Smooth muscle cell (in vitro differentiated cells): ENCODE measurements at regions not wholly inside any gene's neighbourhood (a gene's known extent, or its start where the extent isn't known, plus 50 kb on each side); places are given as distances from the start of the nearest gene placed in this dataset.

Source experiments
- DNase-seq: peaks from one replicate; lab custom pipeline; 2025; ENCODE audit not compliant: unreplicated experiment; lab: John Stamatoyannopoulos, UW
- H2AFZ ChIP-seq: fragments of 200-600 bp; sonication (generic); 2 replicates; pipeline ENCODE4 v1.6.0; 2016; ENCODE audit warnings: antibody characterized with exemption, low read depth, mild to moderate bottlenecking
- H3F3A ChIP-seq: fragments of 200-600 bp; sonication (generic); 2 replicates; pipeline ENCODE4 v1.6.0; 2017; ENCODE audit warnings: antibody characterized with exemption, low read depth
- H3K27ac ChIP-seq: fragments of 200-600 bp; sonication (generic); 2 replicates; pipeline ENCODE4 v1.5.1; 2016; ENCODE audit warnings: low read depth, mild to moderate bottlenecking
- H3K27me3 ChIP-seq: fragments of 200-600 bp; sonication (generic); 2 replicates; pipeline ENCODE4 v1.6.1; 2016; ENCODE audit warnings: low read depth, mild to moderate bottlenecking
- H3K36me3 ChIP-seq: fragments of 200-600 bp; sonication (generic); 2 replicates; pipeline ENCODE4 v1.5.1; 2016; ENCODE audit warnings: low read depth
- H3K4me1 ChIP-seq: fragments of 200-600 bp; sonication (generic); 2 replicates; pipeline ENCODE4 v1.5.1; 2016; ENCODE audit warnings: low read depth
- H3K4me2 ChIP-seq: fragments of 200-600 bp; sonication (generic); 2 replicates; pipeline ENCODE4 v1.6.0; 2016; ENCODE audit warnings: mild to moderate bottlenecking
- H3K4me3 ChIP-seq: fragments of 200-600 bp; sonication (generic); 2 replicates; pipeline ENCODE4 v1.5.1; 2016; ENCODE audit warnings: mild to moderate bottlenecking
- H3K79me2 ChIP-seq: fragments of 200-600 bp; sonication (generic); 2 replicates; pipeline ENCODE4 v1.6.0; 2016; ENCODE audit warnings: low read depth, mild to moderate bottlenecking
- H3K9ac ChIP-seq: fragments of 200-600 bp; sonication (generic); 2 replicates; pipeline ENCODE4 v1.6.0; 2016; ENCODE audit warnings: low read depth
- H3K9me3 ChIP-seq: fragments of 200-600 bp; sonication (generic); replicated peaks from 2 replicates; pipeline ENCODE4 v1.5.1; 2016; ENCODE audit warnings: low read depth
- H4K20me1 ChIP-seq: fragments of 200-600 bp; sonication (generic); 2 replicates; pipeline ENCODE4 v1.6.0; 2016; ENCODE audit warnings: low read depth
- CTCF ChIP-seq: fragments of 200-600 bp; sonication (generic); IDR thresholded peaks from 2 replicates; pipeline ENCODE4 v1.5.1; 2017; ENCODE audit warnings: borderline replicate concordance, mild to moderate bottlenecking, antibody characterized with exemption; ENCODE audit not compliant: insufficient read depth, poor library complexity, severe bottlenecking
- WGBS: methylation state at CpG from one replicate; pipeline ENCODE4 v1.1.7; 2016; ENCODE audit warnings: low lambda C conversion rate; 5-methylcytosine and 5-hydroxymethylcytosine counted together

- Histone ChIP-seq H3K4me1 (peaks cover 50% of the 10 kb centered on the region), H3K27ac (peak overlapping the region; percentile 89), H3K4me2 (peak overlapping the region; percentile 98), H3K4me3 (no peak overlapping the region), H3F3A (peaks cover 29% of the 10 kb centered on the region), H2AFZ (no peak overlapping the region), H4K20me1 (no peaks in the 10 kb centered on the region), H3K79me2 (peaks cover 4% of the 10 kb centered on the region), H3K9me3 (no peaks in the 10 kb centered on the region), H3K36me3 (no peaks in the 10 kb centered on the region), H3K9ac (no peak overlapping the region), H3K27me3 (no peaks in the 10 kb centered on the region)
- WGBS = 46% methylated on average over 7 of the region's 7 CpGs
- no peak for DNase-seq
- TF ChIP-seq CTCF = no peak
Measured at GRCh38 chr7:25853314-25853713, 298.7 kb upstream of the NFE2L3 start.

GRCh38 chr7:25854059-25854458 is 297.9 kb upstream of the NFE2L3 start:
- Histone ChIP-seq H3K79me2 (peaks cover 4% of the 10 kb centered on the region), H3K27ac (peak overlapping the region; percentile 89), H3K9me3 (no peaks in the 10 kb centered on the region), H3K9ac (no peak overlapping the region), H2AFZ (peak overlapping the region; percentile 37), H3K36me3 (no peaks in the 10 kb centered on the region), H3K4me1 (peaks cover 43% of the 10 kb centered on the region), H3K27me3 (no peaks in the 10 kb centered on the region), H3F3A (peaks cover 26% of the 10 kb centered on the region), H3K4me2 (peak overlapping the region; percentile 98), H4K20me1 (no peaks in the 10 kb centered on the region), H3K4me3 (no peak overlapping the region)
- no peak for TF ChIP-seq CTCF
- DNase-seq = no peak
- 36% methylated on average over 14 of the region's 14 CpGs for WGBS

- peak overlapping the region; percentile 53 for H3K4me3 ChIP-seq
- H3K27ac ChIP-seq = peak overlapping the region; percentile 89
- H3K4me2 ChIP-seq = peak overlapping the region; percentile 98
- no peaks in the 10 kb centered on the region for H3K36me3 ChIP-seq
- peaks cover 5% of the 10 kb centered on the region for H3K27me3 ChIP-seq
- no peak overlapping the region for H2AFZ ChIP-seq
- H4K20me1 ChIP-seq = no peaks in the 10 kb centered on the region
- whole genome bisulfite sequencing = 1% methylated on average over 20 of the region's 20 CpGs
- H3K9ac ChIP-seq = peak overlapping the region; percentile 81
- no peaks in the 10 kb centered on the region for H3K9me3 ChIP-seq
- no peak for DNase-seq
- H3K4me1 ChIP-seq = peaks cover 38% of the 10 kb centered on the region
- peak; percentile 69 for TF ChIP-seq CTCF
- H3K79me2 ChIP-seq = peaks cover 4% of the 10 kb centered on the region
- peaks cover 26% of the 10 kb centered on the region for H3F3A ChIP-seq
Measured at GRCh38 chr7:25854608-25855497, 297.1 kb upstream of the NFE2L3 start.
